Hematopoietic multipotent progenitor cell treated with erythropoietin and hydrocortisone succinate and interleukin-3 and kit ligand, for 15 days (in vitro differentiated cells): ENCODE measurements at regions not wholly inside any gene's neighbourhood (a gene's known extent, or its start where the extent isn't known, plus 50 kb on each side); places are given as distances from the start of the nearest gene placed in this dataset.

Experiments
- DNase-seq: peaks from one replicate; pipeline ENCODE4 v3.0.0-alpha.2; 2015; ENCODE audit warnings: low spot score

GRCh38 chr19:31946491-31946890 is 398.9 kb upstream of the ZNF507 start:
- DNase-seq: no peak

- DNase-seq: no peak
Measured at GRCh38 chr19:31947436-31948115, 397.8 kb upstream of the ZNF507 start.

GRCh38 chr19:31952693-31953092 is 392.7 kb upstream of the ZNF507 start:
- no peak for DNase-seq

GRCh38 chr19:31955061-31955460 is 390.3 kb upstream of the ZNF507 start:
- no peak for DNase-seq

GRCh38 chr19:31955884-31956283 is 389.5 kb upstream of the ZNF507 start:
- DNase-seq: no peak

GRCh38 chr19:31956771-31957392 is 388.5 kb upstream of the ZNF507 start:
- no peak for DNase-seq

GRCh38 chr19:31957711-31958110 is 387.7 kb upstream of the ZNF507 start:
- no peak for DNase-seq

GRCh38 chr19:31959527-31960018 is 385.8 kb upstream of the ZNF507 start:
- no peak for DNase-seq

- DNase-seq: no peak
Measured at GRCh38 chr19:31960474-31960873, 384.9 kb upstream of the ZNF507 start.

GRCh38 chr19:31961191-31961590 is 384.2 kb upstream of the ZNF507 start:
- no peak for DNase-seq

GRCh38 chr19:31961667-31962066 is 383.7 kb upstream of the ZNF507 start:
- no peak for DNase-seq

- no peak for DNase-seq
Measured at GRCh38 chr19:31962561-31962996, 382.8 kb upstream of the ZNF507 start.

- no peak for DNase-seq
Measured at GRCh38 chr19:31963746-31964145, 381.7 kb upstream of the ZNF507 start.

GRCh38 chr19:31969016-31969415 is 376.4 kb upstream of the ZNF507 start:
- DNase-seq: no peak

- DNase-seq: no peak
Measured at GRCh38 chr19:31970027-31970461, 375.4 kb upstream of the ZNF507 start.

GRCh38 chr19:31974290-31974689 is 371.1 kb upstream of the ZNF507 start:
- no peak for DNase-seq

- no peak for DNase-seq
Measured at GRCh38 chr19:31974941-31975340, 370.5 kb upstream of the ZNF507 start.

- no peak for DNase-seq
Measured at GRCh38 chr19:31975461-31975860, 369.9 kb upstream of the ZNF507 start.

GRCh38 chr19:31976775-31977536 is 368.5 kb upstream of the ZNF507 start:
- no peak for DNase-seq

GRCh38 chr19:31979362-31979761 is 366.0 kb upstream of the ZNF507 start:
- DNase-seq: no peak

- DNase-seq: no peak
Measured at GRCh38 chr19:31979949-31980670, 365.3 kb upstream of the ZNF507 start.

- no peak for DNase-seq
Measured at GRCh38 chr19:31980796-31981195, 364.6 kb upstream of the ZNF507 start.
